ENCODE measurements at regions not wholly inside any gene's neighbourhood (a gene's known extent, or its start where the extent isn't known, plus 50 kb on each side); places are given as distances from the start of the nearest gene placed in this dataset.

DNA sequence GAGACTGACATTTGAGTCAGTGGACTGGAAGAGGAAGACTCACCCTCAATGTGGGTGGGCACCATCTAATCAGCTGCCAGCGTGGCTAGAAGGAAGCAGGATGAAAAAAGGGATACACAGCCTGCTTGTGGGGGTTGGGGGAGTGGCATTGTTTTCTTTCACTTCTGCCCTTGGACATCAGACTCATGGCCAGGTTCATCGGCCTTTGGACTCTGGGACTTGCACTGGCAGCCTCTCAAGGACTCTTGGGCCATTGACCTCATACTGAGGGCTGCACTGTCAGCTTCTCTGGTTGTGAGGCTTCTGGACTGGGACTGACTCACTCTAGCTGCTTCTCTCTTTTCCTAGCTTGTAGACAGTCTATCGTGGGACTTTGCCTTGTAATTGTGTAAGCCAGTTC is 374.9 kb downstream of the TLE1 start:
- BruUV-seq (replicated peaks), result no TSS peak
- no peaks in the 10 kb centered on the region for H3K79me2 ChIP-seq (ENCODE audit: insufficient read depth, low read length)
- H3K4me2 ChIP-seq (ENCODE audit: low read depth, low read length), result no peak overlapping the region
- no peak overlapping the region for H3K27ac ChIP-seq (ENCODE audit: extremely low read length, insufficient read depth, low read length)
- H3K27me3 ChIP-seq (ENCODE audit: control insufficient read depth in 1 of 2, insufficient read depth in 2 of 2, low read length in 2 of 2), result no peaks in the 10 kb centered on the region
- ATAC-seq (no peak; the same call in 2 of the 3 replicates), DNase-seq (ENCODE audit: low spot score) (no peak), FAIRE-seq (no peak)
- no peaks in the 10 kb centered on the region for H3K36me3 ChIP-seq (replicated peaks in 1 of 2; ENCODE audit: control insufficient read depth in 1 of 2, insufficient read depth in 2 of 2, low read length in 2 of 2)
- in situ Hi-C loops (cut with HindIII; ENCODE audit: extremely low pct_ligation_motif_present, low pct_unique_long_range_greater_than_20kb) (no loop called here), intact Hi-C loops (cut with micrococcal nuclease; ENCODE audit: unreplicated experiment) (loop anchor here (5.0 kb wide), 1 partner anchor 77 kb away; no protein-coding TSS in a partner anchor)
- POLR2A ChIA-PET, result no interaction called here
- no peak overlapping the region for H3K4me3 ChIP-seq (replicated peaks in 1 of 3; ENCODE audit: insufficient read depth in 1 of 3, low read depth in 2 of 3, low read length in 3 of 3)
- H3K4me1 ChIP-seq (ENCODE audit: insufficient read depth, low read length), result peaks cover 21% of the 10 kb centered on the region; the same call in 1 of the 2 replicates
- TF ChIP-seq SNRNP70 (IDR thresholded peaks at IDR 0.05; ENCODE audit: low read depth, low read length) (no peak), HNF4A (CRISPR knock-in tag; IDR thresholded peaks at IDR 0.05) (peak; percentile 49), ZNF766 (CRISPR knock-in tag; IDR thresholded peaks at IDR 0.05; ENCODE audit: borderline replicate concordance) (no peak), HNF4G (IDR thresholded peaks at IDR 0.05; ENCODE audit: borderline replicate concordance, low read depth, low read length) (0 out of 2 replicates have a peak, but pooled peaks have one; percentile 12), HNF4G (CRISPR knock-in tag; IDR thresholded peaks at IDR 0.05; ENCODE audit: borderline replicate concordance, low read depth) (no peak)
- WGBS (ENCODE audit: low lambda C conversion rate), result 27% methylated on average over 2 of the region's 3 CpGs
- no peaks in the 10 kb centered on the region for H3K9me3 ChIP-seq (ENCODE audit: low read length)
- H2AFZ ChIP-seq (ENCODE audit: low read length), result no peak overlapping the region
- no peak overlapping the region for H3K9ac ChIP-seq (ENCODE audit: insufficient read depth, low read depth, low read length)
- no peaks in the 10 kb centered on the region for H4K20me1 ChIP-seq (ENCODE audit: insufficient read depth, low read length)
- CTCF ChIA-PET (ENCODE audit: low intra/inter-chr PET ratio, low total read pairs), result no interaction called here

DNA sequence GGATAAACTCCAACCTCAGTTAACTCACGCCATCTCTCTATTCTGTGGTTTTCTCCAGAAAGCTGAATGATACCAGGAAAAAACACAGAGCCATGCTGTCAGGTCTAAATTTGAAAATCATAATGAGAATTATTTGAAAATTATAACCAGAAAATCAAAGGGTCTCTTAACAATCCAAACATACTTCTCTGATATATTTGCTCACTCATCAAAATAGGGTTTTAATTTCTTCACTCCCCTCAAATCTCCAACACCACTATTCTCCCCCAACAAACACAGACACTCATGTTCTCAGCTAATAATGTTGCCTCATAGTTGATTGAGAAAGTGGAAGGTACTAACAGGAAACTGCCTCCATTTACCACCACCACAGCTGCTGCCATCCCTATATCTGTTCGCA is 375.5 kb downstream of the TLE1 start:
- POLR2A ChIA-PET, result no interaction called here
- Histone ChIP-seq H3K9ac (ENCODE audit: insufficient read depth, low read depth, low read length) (no peak overlapping the region), H3K36me3 (replicated peaks in 1 of 2; ENCODE audit: control insufficient read depth in 1 of 2, insufficient read depth in 2 of 2, low read length in 2 of 2) (no peaks in the 10 kb centered on the region), H3K27me3 (ENCODE audit: control insufficient read depth in 1 of 2, insufficient read depth in 2 of 2, low read length in 2 of 2) (no peaks in the 10 kb centered on the region), H3K9me3 (ENCODE audit: low read length) (no peaks in the 10 kb centered on the region), H3K27ac (ENCODE audit: extremely low read length, insufficient read depth, low read length) (no peak overlapping the region), H3K4me2 (ENCODE audit: low read depth, low read length) (no peak overlapping the region), H3K79me2 (ENCODE audit: insufficient read depth, low read length) (no peaks in the 10 kb centered on the region), H4K20me1 (ENCODE audit: insufficient read depth, low read length) (no peaks in the 10 kb centered on the region), H3K4me3 (replicated peaks in 1 of 3; ENCODE audit: insufficient read depth in 1 of 3, low read depth in 2 of 3, low read length in 3 of 3) (no peak overlapping the region), H2AFZ (ENCODE audit: low read length) (no peak overlapping the region), H3K4me1 (ENCODE audit: insufficient read depth, low read length) (peaks cover 19% of the 10 kb centered on the region; the same call in 1 of the 2 replicates)
- FAIRE-seq (no peak), ATAC-seq (no peak), DNase-seq (ENCODE audit: low spot score) (no peak)
- intact Hi-C loops (cut with micrococcal nuclease; ENCODE audit: unreplicated experiment) (loop anchor here (5.0 kb wide), 1 partner anchor 77 kb away; no protein-coding TSS in a partner anchor), in situ Hi-C loops (cut with HindIII; ENCODE audit: extremely low pct_ligation_motif_present, low pct_unique_long_range_greater_than_20kb) (no loop called here)
- BruUV-seq (replicated peaks), result no TSS peak
- 78% methylated on average over 2 of the region's 2 CpGs for WGBS (ENCODE audit: low lambda C conversion rate)
- CTCF ChIA-PET (ENCODE audit: low intra/inter-chr PET ratio, low total read pairs), result no interaction called here
- TF ChIP-seq, protein P1, sequence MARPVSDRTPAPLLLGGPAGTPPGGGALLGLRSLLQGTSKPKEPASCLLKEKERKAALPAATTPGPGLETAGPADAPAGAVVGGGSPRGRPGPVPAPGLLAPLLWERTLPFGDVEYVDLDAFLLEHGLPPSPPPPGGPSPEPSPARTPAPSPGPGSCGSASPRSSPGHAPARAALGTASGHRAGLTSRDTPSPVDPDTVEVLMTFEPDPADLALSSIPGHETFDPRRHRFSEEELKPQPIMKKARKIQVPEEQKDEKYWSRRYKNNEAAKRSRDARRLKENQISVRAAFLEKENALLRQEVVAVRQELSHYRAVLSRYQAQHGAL (CRISPR knock-in tag; IDR thresholded peaks at IDR 0.05; ENCODE audit: not compliant biosample characterization), result no peak
- TF ChIP-seq GZF1 (CRISPR knock-in tag; IDR thresholded peaks at IDR 0.05) (no peak), ZNF562 (CRISPR knock-in tag; IDR thresholded peaks at IDR 0.05; ENCODE audit: borderline replicate concordance) (no peak), MAFF (IDR thresholded peaks at IDR 0.05; ENCODE audit: low read depth, low read length) (0 out of 2 replicates have a peak, but pooled peaks have one; percentile 37), CHCHD3 (CRISPR knock-in tag; IDR thresholded peaks at IDR 0.05) (no peak), RFXANK (CRISPR knock-in tag; IDR thresholded peaks at IDR 0.05) (no peak), FUBP1 (CRISPR knock-in tag; IDR thresholded peaks at IDR 0.05; ENCODE audit: borderline replicate concordance) (no peak)
- TF ChIP-seq, protein P2, sequence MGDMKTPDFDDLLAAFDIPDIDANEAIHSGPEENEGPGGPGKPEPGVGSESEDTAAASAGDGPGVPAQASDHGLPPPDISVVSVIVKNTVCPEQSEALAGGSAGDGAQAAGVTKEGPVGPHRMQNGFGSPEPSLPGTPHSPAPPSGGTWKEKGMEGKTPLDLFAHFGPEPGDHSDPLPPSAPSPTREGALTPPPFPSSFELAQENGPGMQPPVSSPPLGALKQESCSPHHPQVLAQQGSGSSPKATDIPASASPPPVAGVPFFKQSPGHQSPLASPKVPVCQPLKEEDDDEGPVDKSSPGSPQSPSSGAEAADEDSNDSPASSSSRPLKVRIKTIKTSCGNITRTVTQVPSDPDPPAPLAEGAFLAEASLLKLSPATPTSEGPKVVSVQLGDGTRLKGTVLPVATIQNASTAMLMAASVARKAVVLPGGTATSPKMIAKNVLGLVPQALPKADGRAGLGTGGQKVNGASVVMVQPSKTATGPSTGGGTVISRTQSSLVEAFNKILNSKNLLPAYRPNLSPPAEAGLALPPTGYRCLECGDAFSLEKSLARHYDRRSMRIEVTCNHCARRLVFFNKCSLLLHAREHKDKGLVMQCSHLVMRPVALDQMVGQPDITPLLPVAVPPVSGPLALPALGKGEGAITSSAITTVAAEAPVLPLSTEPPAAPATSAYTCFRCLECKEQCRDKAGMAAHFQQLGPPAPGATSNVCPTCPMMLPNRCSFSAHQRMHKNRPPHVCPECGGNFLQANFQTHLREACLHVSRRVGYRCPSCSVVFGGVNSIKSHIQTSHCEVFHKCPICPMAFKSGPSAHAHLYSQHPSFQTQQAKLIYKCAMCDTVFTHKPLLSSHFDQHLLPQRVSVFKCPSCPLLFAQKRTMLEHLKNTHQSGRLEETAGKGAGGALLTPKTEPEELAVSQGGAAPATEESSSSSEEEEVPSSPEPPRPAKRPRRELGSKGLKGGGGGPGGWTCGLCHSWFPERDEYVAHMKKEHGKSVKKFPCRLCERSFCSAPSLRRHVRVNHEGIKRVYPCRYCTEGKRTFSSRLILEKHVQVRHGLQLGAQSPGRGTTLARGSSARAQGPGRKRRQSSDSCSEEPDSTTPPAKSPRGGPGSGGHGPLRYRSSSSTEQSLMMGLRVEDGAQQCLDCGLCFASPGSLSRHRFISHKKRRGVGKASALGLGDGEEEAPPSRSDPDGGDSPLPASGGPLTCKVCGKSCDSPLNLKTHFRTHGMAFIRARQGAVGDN (CRISPR knock-in tag; IDR thresholded peaks at IDR 0.05), result no peak
